Osteocyte (in vitro differentiated cells): ENCODE measurements at regions not wholly inside any gene's neighbourhood (a gene's known extent, or its start where the extent isn't known, plus 50 kb on each side); places are given as distances from the start of the nearest gene placed in this dataset. TPM values are rescaled to one million over a fixed set of nuclear protein-coding genes. Genes with fewer than 3 reads are reported as not detected.
"Not testable (repeated sequence)": the region's sequence is repeated elsewhere in the genome, so short reads cannot be mapped to it uniquely, and the experiment has no call there.

Experiments
- DNase-seq: peaks from one replicate; pipeline ENCODE4 v3.0.0; 2021; ENCODE audit warnings: mixed read lengths; ENCODE audit not compliant: unreplicated experiment; ENCODE audit errors: extremely low spot score
- H3K27ac Mint-ChIP-seq: one replicate; pipeline ENCODE4 v1.8.0; 2021; ENCODE audit warnings: mild to moderate bottlenecking, mixed read lengths; ENCODE audit not compliant: unreplicated experiment
- H3K27me3 Mint-ChIP-seq: one replicate; pipeline ENCODE4 v1.8.0; 2021; ENCODE audit warnings: mixed read lengths; ENCODE audit not compliant: unreplicated experiment
- H3K36me3 Mint-ChIP-seq: one replicate; pipeline ENCODE4 v1.8.0; 2021; ENCODE audit warnings: mixed read lengths; ENCODE audit not compliant: unreplicated experiment
- H3K4me1 Mint-ChIP-seq: one replicate; pipeline ENCODE4 v1.8.0; 2021; ENCODE audit warnings: mixed read lengths; ENCODE audit not compliant: unreplicated experiment
- H3K4me3 Mint-ChIP-seq: one replicate; pipeline ENCODE4 v1.8.0; 2021; ENCODE audit warnings: mild to moderate bottlenecking, moderate library complexity, mixed read lengths; ENCODE audit not compliant: unreplicated experiment
- H3K9me3 Mint-ChIP-seq: one replicate; pipeline ENCODE4 v1.8.0; 2021; ENCODE audit warnings: mixed read lengths; ENCODE audit not compliant: unreplicated experiment
- CTCF ChIP-seq: fragments of 200-600 bp; sonication (generic); IDR thresholded peaks from 2 replicates; pipeline ENCODE4 v1.5.0; 2021; ENCODE audit warnings: antibody characterized with exemption, mild to moderate bottlenecking, moderate library complexity
- microRNA-seq: library from miRNA; unstranded; fragments of <30 nt; microRNA quantifications from one replicate; pipeline ENCODE4 v1.1.0, GENCODE V29; 2020; ENCODE audit not compliant: unreplicated experiment

- Mint-ChIP-seq H3K4me1 (no peaks in the 10 kb centered on the region), H3K36me3 (no peaks in the 10 kb centered on the region), H3K27me3 (no peaks in the 10 kb centered on the region), H3K27ac (no peak overlapping the region), H3K9me3 (peaks cover 12% of the 10 kb centered on the region), H3K4me3 (no peak overlapping the region)
- no peak for DNase-seq
- no peak for TF ChIP-seq CTCF
Measured at GRCh38 chr16:5158494-5158893, 60.9 kb upstream of the EEF2KMT start.

- not testable (repeated sequence) for H3K36me3 Mint-ChIP-seq, H3K27me3 Mint-ChIP-seq, H3K4me1 Mint-ChIP-seq, H3K4me3 Mint-ChIP-seq, H3K27ac Mint-ChIP-seq, DNase-seq, H3K9me3 Mint-ChIP-seq
Measured at GRCh38 chr16:5156486-5156885, 58.9 kb upstream of the EEF2KMT start.

GRCh38 chr16:5154006-5154405 lies 56.4 kb upstream of the EEF2KMT start:
- DNase-seq, H3K36me3 Mint-ChIP-seq, H3K9me3 Mint-ChIP-seq, H3K4me1 Mint-ChIP-seq, H3K4me3 Mint-ChIP-seq, H3K27ac Mint-ChIP-seq, H3K27me3 Mint-ChIP-seq: not testable (repeated sequence)

- H3K27ac Mint-ChIP-seq, H3K4me1 Mint-ChIP-seq, H3K4me3 Mint-ChIP-seq, H3K36me3 Mint-ChIP-seq, H3K9me3 Mint-ChIP-seq, DNase-seq, H3K27me3 Mint-ChIP-seq: not testable (repeated sequence)
Measured at GRCh38 chr16:5151409-5151808, 53.8 kb upstream of the EEF2KMT start.

Small RNA genes lying in the stretch of these regions (microRNA-seq; reads per million reads assigned to microRNA genes)
- not detected for gene MIR8065
